ENCODE measurements at regions not wholly inside any gene's neighbourhood (a gene's known extent, or its start where the extent isn't known, plus 50 kb on each side); places are given as distances from the start of the nearest gene placed in this dataset.
"Not testable (repeated sequence)": the region's sequence is repeated elsewhere in the genome, so short reads cannot be mapped to it uniquely, and the experiment has no call there.

GRCh38 chr12:30578426-30578825 lies 117.2 kb downstream of the IPO8 start:
- H3K36me3 ChIP-seq (ENCODE audit: insufficient read depth, low read length): no peaks in the 10 kb centered on the region
- H3K9me3 ChIP-seq (ENCODE audit: insufficient read depth, low read depth, low read length): no peaks in the 10 kb centered on the region
- no peak overlapping the region for H3K9ac ChIP-seq (ENCODE audit: low read depth, low read length)
- H3K4me1 ChIP-seq (ENCODE audit: insufficient read depth, low read length): no peaks in the 10 kb centered on the region
- no peaks in the 10 kb centered on the region for H3K27me3 ChIP-seq (ENCODE audit: insufficient read depth, low read length)
- no peak overlapping the region for H3K27ac ChIP-seq (ENCODE audit: low read depth, low read length)
- WGBS: 83% methylated on average over 5 of the region's 5 CpGs
- H3K4me3 ChIP-seq (ENCODE audit: low read length): no peak overlapping the region

GRCh38 chr12:30573145-30573544 lies 122.5 kb downstream of the IPO8 start:
- WGBS: 93% methylated on average over 1 of the region's 1 CpG

GRCh38 chr12:30570211-30570890 lies 125.3 kb downstream of the IPO8 start:
- Histone ChIP-seq H3K36me3 (ENCODE audit: insufficient read depth, low read length) (no peaks in the 10 kb centered on the region), H3K9me3 (ENCODE audit: insufficient read depth, low read depth, low read length) (no peaks in the 10 kb centered on the region; the same call in 1 of the 2 replicates), H3K9ac (ENCODE audit: low read depth, low read length) (no peak overlapping the region), H3K4me1 (ENCODE audit: insufficient read depth, low read length) (no peaks in the 10 kb centered on the region), H3K27me3 (ENCODE audit: insufficient read depth, low read length) (no peaks in the 10 kb centered on the region), H3K4me3 (ENCODE audit: low read length) (no peak overlapping the region), H3K27ac (ENCODE audit: low read depth, low read length) (no peak overlapping the region)
- 92% methylated on average over 5 of the region's 5 CpGs for WGBS

More at GRCh38 chr12:30573145-30573544, 122.5 kb downstream of the IPO8 start:
- Histone ChIP-seq H3K4me1 (ENCODE audit: insufficient read depth, low read length) (no peaks in the 10 kb centered on the region), H3K27me3 (ENCODE audit: insufficient read depth, low read length) (no peaks in the 10 kb centered on the region), H3K4me3 (ENCODE audit: low read length) (no peak overlapping the region), H3K36me3 (ENCODE audit: insufficient read depth, low read length) (no peaks in the 10 kb centered on the region), H3K27ac (ENCODE audit: low read depth, low read length) (no peak overlapping the region), H3K9me3 (ENCODE audit: insufficient read depth, low read depth, low read length) (no peaks in the 10 kb centered on the region), H3K9ac (ENCODE audit: low read depth, low read length) (no peak overlapping the region)

DNA sequence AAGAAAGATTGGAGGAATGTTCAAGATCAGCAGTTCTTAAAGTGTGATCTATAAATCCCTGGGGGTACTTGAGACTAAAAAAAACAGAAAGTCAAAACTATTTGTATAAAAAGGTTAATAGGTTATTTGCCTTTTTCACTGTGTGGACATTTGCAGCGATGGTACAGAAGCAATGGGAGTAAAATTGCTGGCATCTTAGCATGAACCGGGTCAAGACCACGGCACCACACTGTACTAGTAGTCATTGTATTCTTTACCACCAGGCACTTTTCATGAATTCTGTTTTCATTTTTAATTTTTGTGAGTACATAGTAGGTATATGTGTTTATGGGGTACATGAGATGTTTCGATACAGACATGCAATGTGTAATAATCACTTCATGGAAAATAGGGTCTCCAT lies 126.2 kb downstream of the IPO8 start:
- Histone ChIP-seq H3K27me3 (ENCODE audit: insufficient read depth, low read length) (no peaks in the 10 kb centered on the region), H3K27ac (ENCODE audit: low read depth, low read length) (no peak overlapping the region), H3K4me1 (ENCODE audit: insufficient read depth, low read length) (no peaks in the 10 kb centered on the region), H3K9ac (ENCODE audit: low read depth, low read length) (no peak overlapping the region), H3K36me3 (ENCODE audit: insufficient read depth, low read length) (no peaks in the 10 kb centered on the region), H3K9me3 (ENCODE audit: insufficient read depth, low read depth, low read length) (no peaks in the 10 kb centered on the region; the same call in 1 of the 2 replicates), H3K4me3 (ENCODE audit: low read length) (no peak overlapping the region)
- 98% methylated on average over 3 of the region's 4 CpGs for WGBS

DNA sequence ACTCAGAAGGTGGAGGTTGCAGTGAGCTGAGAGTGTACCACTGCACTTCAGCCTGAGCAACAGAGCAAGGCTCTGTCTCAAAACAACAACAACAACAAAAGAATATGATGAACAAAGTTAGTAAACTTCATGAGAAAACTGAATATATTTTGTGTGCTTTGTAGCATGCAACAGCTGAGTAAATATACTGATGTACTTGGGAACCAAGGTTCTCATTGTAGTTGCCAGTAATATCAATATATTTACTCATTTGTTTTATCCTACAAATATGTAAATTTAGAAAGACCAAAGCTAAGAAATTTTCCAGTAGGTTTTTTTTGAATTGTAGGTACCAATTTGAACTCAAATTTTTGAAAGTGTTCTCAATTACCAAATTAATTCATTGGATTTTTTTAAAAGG lies 127.2 kb downstream of the IPO8 start:
- Histone ChIP-seq H3K27me3 (ENCODE audit: insufficient read depth, low read length) (no peaks in the 10 kb centered on the region), H3K9ac (ENCODE audit: low read depth, low read length) (no peak overlapping the region), H3K36me3 (ENCODE audit: insufficient read depth, low read length) (no peaks in the 10 kb centered on the region), H3K4me3 (ENCODE audit: low read length) (no peak overlapping the region), H3K9me3 (ENCODE audit: insufficient read depth, low read depth, low read length) (no peaks in the 10 kb centered on the region; the same call in 1 of the 2 replicates), H3K4me1 (ENCODE audit: insufficient read depth, low read length) (no peaks in the 10 kb centered on the region), H3K27ac (ENCODE audit: low read depth, low read length) (no peak overlapping the region)

- 89% methylated on average over 1 of the region's 1 CpG for whole genome bisulfite sequencing
- Histone ChIP-seq H3K4me1 (ENCODE audit: insufficient read depth, low read length) (no peaks in the 10 kb centered on the region), H3K9ac (ENCODE audit: low read depth, low read length) (no peak overlapping the region), H3K27ac (ENCODE audit: low read depth, low read length) (no peak overlapping the region), H3K27me3 (ENCODE audit: insufficient read depth, low read length) (no peaks in the 10 kb centered on the region), H3K36me3 (ENCODE audit: insufficient read depth, low read length) (no peaks in the 10 kb centered on the region), H3K4me3 (ENCODE audit: low read length) (no peak overlapping the region), H3K9me3 (ENCODE audit: insufficient read depth, low read depth, low read length) (no peaks in the 10 kb centered on the region; the same call in 1 of the 2 replicates)
Observed at GRCh38 chr12:30567082-30567481, 128.6 kb downstream of the IPO8 start.

GRCh38 chr12:30564394-30564793 lies 131.3 kb downstream of the IPO8 start:
- no peaks in the 10 kb centered on the region for H3K4me1 ChIP-seq (ENCODE audit: insufficient read depth, low read length)
- H3K4me3 ChIP-seq (ENCODE audit: low read length): no peak overlapping the region
- H3K27ac ChIP-seq (ENCODE audit: low read depth, low read length): no peak overlapping the region
- H3K9me3 ChIP-seq (ENCODE audit: insufficient read depth, low read depth, low read length): no peaks in the 10 kb centered on the region; the same call in 1 of the 2 replicates
- H3K9ac ChIP-seq (ENCODE audit: low read depth, low read length): no peak overlapping the region
- no peaks in the 10 kb centered on the region for H3K36me3 ChIP-seq (ENCODE audit: insufficient read depth, low read length)
- no CpG with 5 or more reads among the region's 2 CpGs for WGBS
- H3K27me3 ChIP-seq (ENCODE audit: insufficient read depth, low read length): no peaks in the 10 kb centered on the region

GRCh38 chr12:30548203-30548602 lies 147.5 kb downstream of the IPO8 start:
- H3K27ac ChIP-seq (ENCODE audit: low read depth, low read length): no peak overlapping the region
- 100% methylated on average over 1 of the region's 1 CpG for WGBS
- H3K9me3 ChIP-seq (ENCODE audit: insufficient read depth, low read depth, low read length): no peaks in the 10 kb centered on the region
- no peaks in the 10 kb centered on the region for H3K36me3 ChIP-seq (ENCODE audit: insufficient read depth, low read length)
- no peak overlapping the region for H3K9ac ChIP-seq (ENCODE audit: low read depth, low read length)
- H3K4me1 ChIP-seq (ENCODE audit: insufficient read depth, low read length): no peaks in the 10 kb centered on the region
- no peak overlapping the region for H3K4me3 ChIP-seq (ENCODE audit: low read length)
- H3K27me3 ChIP-seq (ENCODE audit: insufficient read depth, low read length): no peaks in the 10 kb centered on the region

DNA sequence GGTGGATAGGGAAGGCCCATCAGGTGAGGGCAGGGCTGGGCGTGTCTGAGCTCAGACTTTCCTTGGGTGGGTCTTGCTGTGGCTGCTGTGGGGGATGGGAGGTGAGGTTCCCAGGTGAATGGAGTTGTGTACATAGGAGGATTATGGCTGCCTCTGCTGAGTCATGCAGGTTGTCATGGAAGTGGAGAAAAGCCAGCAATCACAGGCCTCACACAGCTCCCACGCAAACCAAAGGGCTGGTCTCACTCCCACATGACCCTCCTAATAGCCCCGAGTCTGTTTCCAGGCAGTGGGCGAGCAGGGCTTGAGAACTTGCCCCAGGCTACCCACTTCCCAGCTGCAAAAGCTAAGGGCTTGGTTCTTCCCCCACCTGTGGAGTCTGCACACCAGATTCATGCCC lies 149.5 kb downstream of the IPO8 start:
- Histone ChIP-seq H3K4me3 (ENCODE audit: low read length) (no peak overlapping the region), H3K36me3 (ENCODE audit: insufficient read depth, low read length) (no peaks in the 10 kb centered on the region), H3K9ac (ENCODE audit: low read depth, low read length) (no peak overlapping the region), H3K27ac (ENCODE audit: low read depth, low read length) (no peak overlapping the region), H3K9me3 (ENCODE audit: insufficient read depth, low read depth, low read length) (no peaks in the 10 kb centered on the region), H3K27me3 (ENCODE audit: insufficient read depth, low read length) (no peaks in the 10 kb centered on the region), H3K4me1 (ENCODE audit: insufficient read depth, low read length) (no peaks in the 10 kb centered on the region)
- WGBS: 91% methylated on average over 4 of the region's 4 CpGs

DNA sequence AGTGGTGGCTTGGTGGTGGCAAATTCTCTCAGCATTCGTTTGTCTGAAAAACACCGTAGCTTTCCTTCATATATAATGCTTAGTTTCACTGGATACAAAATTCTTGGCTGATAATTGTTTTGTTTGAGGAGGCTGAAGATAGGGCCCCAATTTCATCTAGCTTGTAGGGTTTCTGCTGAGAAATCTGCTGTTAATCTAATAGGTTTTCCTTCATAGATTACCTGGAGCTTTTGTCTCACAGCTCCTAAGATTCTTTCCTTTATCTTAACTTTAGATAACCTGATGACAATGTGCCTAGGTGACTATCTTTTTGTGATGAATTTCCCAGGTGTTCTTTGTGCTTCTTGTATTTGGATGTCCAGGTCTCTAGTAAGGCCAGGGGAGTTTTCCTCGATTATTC lies 151.0 kb downstream of the IPO8 start:
- no CpG with 5 or more reads among the region's 3 CpGs for WGBS
- H3K9ac ChIP-seq (ENCODE audit: low read depth, low read length); H3K27me3 ChIP-seq (ENCODE audit: insufficient read depth, low read length); H3K27ac ChIP-seq (ENCODE audit: low read depth, low read length); H3K4me3 ChIP-seq (ENCODE audit: low read length); H3K4me1 ChIP-seq (ENCODE audit: insufficient read depth, low read length); H3K36me3 ChIP-seq (ENCODE audit: insufficient read depth, low read length); H3K9me3 ChIP-seq (ENCODE audit: insufficient read depth, low read depth, low read length): not testable (repeated sequence)

GRCh38 chr12:30537228-30537627 lies 158.4 kb downstream of the IPO8 start:
- H3K4me3 ChIP-seq (ENCODE audit: low read length): no peak overlapping the region
- WGBS: 94% methylated on average over 2 of the region's 2 CpGs
- peaks cover 10% of the 10 kb centered on the region; the same call in 1 of the 2 replicates for H3K4me1 ChIP-seq (ENCODE audit: insufficient read depth, low read length)
- H3K9ac ChIP-seq (ENCODE audit: low read depth, low read length): no peak overlapping the region
- no peak overlapping the region for H3K27ac ChIP-seq (ENCODE audit: low read depth, low read length)
- no peaks in the 10 kb centered on the region for H3K27me3 ChIP-seq (ENCODE audit: insufficient read depth, low read length)
- H3K36me3 ChIP-seq (ENCODE audit: insufficient read depth, low read length): no peaks in the 10 kb centered on the region
- no peaks in the 10 kb centered on the region for H3K9me3 ChIP-seq (ENCODE audit: insufficient read depth, low read depth, low read length)

Measured in HUES64 (cell line).